HL-60 (cell line): ENCODE measurements at regions not wholly inside any gene's neighbourhood (a gene's known extent, or its start where the extent isn't known, plus 50 kb on each side); places are given as distances from the start of the nearest gene placed in this dataset.

Experiments
- GABPA ChIP-seq: IDR thresholded peaks from 2 replicates; pipeline ENCODE4 v1.6.1; 2012; ENCODE audit warnings: low read depth
- POLR2AphosphoS5 ChIP-seq: IDR thresholded peaks from 2 replicates; pipeline ENCODE4 v1.6.1; 2012; ENCODE audit warnings: low read depth
- REST ChIP-seq: IDR thresholded peaks from 2 replicates; pipeline ENCODE4 v1.6.1; 2012; ENCODE audit warnings: low read depth; ENCODE audit not compliant: insufficient replicate concordance
- SPI1 ChIP-seq: IDR thresholded peaks from 2 replicates; pipeline ENCODE4 v1.6.1; 2012; ENCODE audit warnings: low read depth, mild to moderate bottlenecking, borderline replicate concordance
- TF ChIP-seq, protein P1 (sequence below): IDR thresholded peaks from one replicate; pipeline ENCODE4 v1.5.1; 2011; ENCODE audit warnings: low read length, control low read depth, inconsistent platforms; ENCODE audit not compliant: insufficient read depth

- TF ChIP-seq, protein P1, sequence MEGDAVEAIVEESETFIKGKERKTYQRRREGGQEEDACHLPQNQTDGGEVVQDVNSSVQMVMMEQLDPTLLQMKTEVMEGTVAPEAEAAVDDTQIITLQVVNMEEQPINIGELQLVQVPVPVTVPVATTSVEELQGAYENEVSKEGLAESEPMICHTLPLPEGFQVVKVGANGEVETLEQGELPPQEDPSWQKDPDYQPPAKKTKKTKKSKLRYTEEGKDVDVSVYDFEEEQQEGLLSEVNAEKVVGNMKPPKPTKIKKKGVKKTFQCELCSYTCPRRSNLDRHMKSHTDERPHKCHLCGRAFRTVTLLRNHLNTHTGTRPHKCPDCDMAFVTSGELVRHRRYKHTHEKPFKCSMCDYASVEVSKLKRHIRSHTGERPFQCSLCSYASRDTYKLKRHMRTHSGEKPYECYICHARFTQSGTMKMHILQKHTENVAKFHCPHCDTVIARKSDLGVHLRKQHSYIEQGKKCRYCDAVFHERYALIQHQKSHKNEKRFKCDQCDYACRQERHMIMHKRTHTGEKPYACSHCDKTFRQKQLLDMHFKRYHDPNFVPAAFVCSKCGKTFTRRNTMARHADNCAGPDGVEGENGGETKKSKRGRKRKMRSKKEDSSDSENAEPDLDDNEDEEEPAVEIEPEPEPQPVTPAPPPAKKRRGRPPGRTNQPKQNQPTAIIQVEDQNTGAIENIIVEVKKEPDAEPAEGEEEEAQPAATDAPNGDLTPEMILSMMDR = no peak
- no peak for TF ChIP-seq GABPA
- no peak for TF ChIP-seq SPI1
- TF ChIP-seq POLR2AphosphoS5 = no peak
- TF ChIP-seq REST = no peak
Observed at GRCh38 chr9:29397148-29397547, 1823.9 kb upstream of the C9orf72 start.
